ENCODE measurements at regions not wholly inside any gene's neighbourhood (a gene's known extent, or its start where the extent isn't known, plus 50 kb on each side); places are given as distances from the start of the nearest gene placed in this dataset.

DNA sequence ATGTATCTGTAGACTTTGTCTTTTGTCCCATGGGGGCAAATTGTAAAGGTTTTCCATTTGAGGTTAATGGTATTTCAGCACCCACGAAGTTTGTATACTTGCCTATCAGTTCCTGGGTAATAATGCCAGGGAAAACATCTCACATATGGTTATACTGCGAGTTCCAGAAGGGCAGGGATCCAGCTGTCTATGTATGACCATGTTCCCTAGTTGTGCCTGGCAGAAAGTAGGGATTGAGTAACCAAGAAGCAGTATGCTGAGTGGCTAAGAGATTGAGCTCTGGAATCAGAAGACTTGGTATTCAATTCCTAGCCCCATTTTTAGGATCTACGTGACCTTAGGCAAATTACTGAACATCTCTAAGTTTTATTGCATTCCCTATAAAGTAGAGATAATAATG is 173.2 kb upstream of the PWP1 start:
- no peak overlapping the region for H3K56ac ChIP-seq (ENCODE audit: insufficient read length, low read depth, low read length)
- H3K79me1 ChIP-seq (ENCODE audit: insufficient read depth, low read depth, low read length, poor library complexity, severe bottlenecking) = no peaks in the 10 kb centered on the region
- no peak overlapping the region for H3K4ac ChIP-seq (ENCODE audit: low read depth, low read length)
- peaks cover 15 to 19% of the 10 kb centered on the region in 2 experiments for H3K4me1 Mint-ChIP-seq
- no peaks in the 10 kb centered on the region for H4K20me1 ChIP-seq (ENCODE audit: control insufficient read depth, insufficient read depth, insufficient read length)
- no peak overlapping the region for H3K18ac ChIP-seq (ENCODE audit: insufficient read length, low read depth, low read length)
- H3K27ac ChIP-seq (ENCODE audit: insufficient read length, low read depth, low read length) = no peak overlapping the region
- no peak for DNase-seq
- no peak for TF ChIP-seq CTCF (conservative IDR thresholded peaks at IDR 0.05)
- H3K4me1 ChIP-seq (ENCODE audit: insufficient read depth, low read length) = peaks cover 4% of the 10 kb centered on the region
- no peak overlapping the region for H2BK120ac ChIP-seq (ENCODE audit: low read depth, low read length, poor library complexity, severe bottlenecking)
- no peak overlapping the region for H4K8ac ChIP-seq (replicated peaks; ENCODE audit: insufficient read length, low read depth, low read length)
- H3K9ac ChIP-seq (ENCODE audit: extremely low read depth, insufficient read length, low read length) = no peak overlapping the region
- H3K79me2 ChIP-seq (ENCODE audit: insufficient read depth, low read length) = no peaks in the 10 kb centered on the region
- no peak overlapping the region for H3K23ac ChIP-seq (ENCODE audit: insufficient read length, low read depth, low read length)
- H4K5ac ChIP-seq (ENCODE audit: insufficient read length, low read depth, low read length) = no peak overlapping the region
- H2BK15ac ChIP-seq (ENCODE audit: low read depth, low read length) = no peak overlapping the region
- no peak overlapping the region for H3K14ac ChIP-seq (ENCODE audit: insufficient read depth, low read length)
- peaks cover 2% of the 10 kb centered on the region; the same call in 1 of the 2 replicates for H3K27me3 Mint-ChIP-seq (ENCODE audit: low read depth)
- no peaks in the 10 kb centered on the region for H3K9me3 Mint-ChIP-seq
- no peaks in the 10 kb centered on the region for H3K27me3 ChIP-seq (ENCODE audit: insufficient read depth, low read length)
- H2AFZ ChIP-seq (ENCODE audit: low read length) = no peak overlapping the region
- no peak overlapping the region for H2AK5ac ChIP-seq (ENCODE audit: insufficient read length, low read length)
- no CpG with 5 or more reads among the region's 3 CpGs for WGBS (ENCODE audit: extremely low coverage, insufficient read length, low lambda C conversion rate)
- no peak overlapping the region for H2BK5ac ChIP-seq (ENCODE audit: insufficient read length, low read length)
- H2BK12ac ChIP-seq (ENCODE audit: insufficient read length, low read depth, low read length) = no peak overlapping the region
- H2BK20ac ChIP-seq (ENCODE audit: low read depth, low read length, poor library complexity, severe bottlenecking) = no peak overlapping the region
- no peak overlapping the region for H4K91ac ChIP-seq (ENCODE audit: insufficient read length, low read depth, low read length)
- H3K36me3 Mint-ChIP-seq (ENCODE audit: insufficient read depth in 1 of 3, low read depth in 3 of 3) = no peaks in the 10 kb centered on the region
- H3K9me3 ChIP-seq (ENCODE audit: control insufficient read depth, low read depth, low read length) = no peaks in the 10 kb centered on the region
- H3K23me2 ChIP-seq (ENCODE audit: insufficient read length, low read depth, low read length, poor library complexity, severe bottlenecking) = no peaks in the 10 kb centered on the region
- H3K27ac Mint-ChIP-seq = no peak overlapping the region
- H3K4me3 Mint-ChIP-seq = no peak overlapping the region
- no peak overlapping the region for H3K4me2 ChIP-seq (ENCODE audit: insufficient read depth, insufficient read length, low read length)
- no peak overlapping the region for H3T11ph ChIP-seq (ENCODE audit: low read length)

Data from H9 (cell line).